CD14-positive monocyte (primary cell): ENCODE measurements at regions not wholly inside any gene's neighbourhood (a gene's known extent, or its start where the extent isn't known, plus 50 kb on each side); places are given as distances from the start of the nearest gene placed in this dataset.

Experiments used
- DNase-seq, 3 donors: peaks; one replicate each; pipeline ENCODE4 v3.0.0-alpha.2; 2011 to 2022
- H2AFZ ChIP-seq: 2 replicates; pipeline ENCODE4 v1.6.0; 2012; ENCODE audit warnings: mild to moderate bottlenecking, low read depth, low read length, inconsistent platforms; ENCODE audit not compliant: insufficient read depth, poor library complexity, severe bottlenecking
- H3K27ac ChIP-seq, 2 donors: 1 replicate in 1 of 2; 2 replicates in 1 of 2; pipeline ENCODE4 v1.5.1; 2012 to 2013; ENCODE audit warnings: low read length in 2 of 2, control low read depth in 1 of 2, inconsistent platforms in 1 of 2, low read depth in 1 of 2, mild to moderate bottlenecking in 1 of 2
- H3K27me3 ChIP-seq, 2 donors: one replicate each; pipeline versions ENCODE4 v1.6.0 to v1.6.1; 2011 to 2013; ENCODE audit warnings: low read length in 2 of 2; ENCODE audit not compliant: control insufficient read depth in 2 of 2, insufficient read depth in 2 of 2
- H3K36me3 ChIP-seq, 2 donors: replicated peaks in 1 of 2; 1 replicate in 1 of 2; 2 replicates in 1 of 2; pipeline versions ENCODE4 v1.5.1 to v1.6.1; 2012 to 2013; ENCODE audit warnings: low read length in 2 of 2, control low read depth in 1 of 2, inconsistent platforms in 1 of 2, mild to moderate bottlenecking in 1 of 2; ENCODE audit not compliant: insufficient read depth in 2 of 2, control insufficient read depth in 1 of 2
- H3K4me1 ChIP-seq, 2 donors: 1 replicate in 1 of 2; 2 replicates in 1 of 2; pipeline versions ENCODE4 v1.5.1 to v1.6.1; 2012 to 2013; ENCODE audit warnings: low read length in 2 of 2, control low read depth in 1 of 2, inconsistent platforms in 1 of 2, mild to moderate bottlenecking in 1 of 2, moderate library complexity in 1 of 2; ENCODE audit not compliant: insufficient read depth in 2 of 2, control insufficient read depth in 1 of 2
- H3K4me2 ChIP-seq: replicated peaks from 2 replicates; pipeline ENCODE3; 2012; ENCODE audit warnings: low read length, moderate library complexity, mild to moderate bottlenecking; ENCODE audit not compliant: poor library complexity, severe bottlenecking; ENCODE audit errors: extremely low read depth
- H3K4me3 ChIP-seq, 3 experiments: fragments of 200-600 bp in 1 of 3; sonication (generic) in 1 of 3; replicated peaks in 1 of 3; 1 replicate in 2 of 3; 2 replicates in 1 of 3; pipeline ENCODE4 v1.5.1; 2011 to 2013; ENCODE audit warnings: low read length in 3 of 3, mild to moderate bottlenecking in 3 of 3, control low read depth in 2 of 3, low read depth in 2 of 3, inconsistent platforms in 1 of 3, moderate library complexity in 1 of 3
- H3K79me2 ChIP-seq: 2 replicates; pipeline ENCODE4 v1.6.0; 2012; ENCODE audit warnings: mild to moderate bottlenecking, control low read depth, inconsistent platforms, low read length, moderate library complexity; ENCODE audit not compliant: insufficient read depth
- H3K9ac ChIP-seq: 2 replicates; pipeline ENCODE4 v1.6.0; 2017; ENCODE audit warnings: low read length, mild to moderate bottlenecking; ENCODE audit not compliant: insufficient read depth, poor library complexity, severe bottlenecking
- H3K9me3 ChIP-seq, 2 donors: replicated peaks in 1 of 2; 1 replicate in 1 of 2; 2 replicates in 1 of 2; pipeline versions ENCODE4 v1.5.1 to v1.6.1; 2012 to 2013; ENCODE audit warnings: low read length in 2 of 2, control low read depth in 1 of 2; ENCODE audit not compliant: control insufficient read depth in 1 of 2, insufficient read depth in 1 of 2
- H4K20me1 ChIP-seq: 2 replicates; pipeline ENCODE4 v1.6.0; 2012; ENCODE audit warnings: mild to moderate bottlenecking, low read length, control low read depth, moderate library complexity; ENCODE audit not compliant: insufficient read depth
- H3K27ac Mint-ChIP-seq, 7 donors: one replicate each; pipeline ENCODE4 v1.8.0; 2020; ENCODE audit warnings: mild to moderate bottlenecking in 7 of 7, mixed read lengths in 7 of 7, moderate library complexity in 6 of 7, inconsistent platforms in 2 of 7
- H3K27me3 Mint-ChIP-seq, 3 donors: one replicate each; pipeline ENCODE4 v1.8.0; 2021 to 2022; ENCODE audit warnings: low read depth in 3 of 3, mild to moderate bottlenecking in 3 of 3, mixed read lengths in 3 of 3, moderate library complexity in 3 of 3, inconsistent platforms in 1 of 3
- H3K36me3 Mint-ChIP-seq, 2 donors: one replicate each; pipeline ENCODE4 v1.8.0; 2020; ENCODE audit warnings: mixed read lengths in 2 of 2, inconsistent platforms in 1 of 2, mild to moderate bottlenecking in 1 of 2
- H3K4me1 Mint-ChIP-seq: one replicate; pipeline ENCODE4 v1.8.0; 2020; ENCODE audit warnings: mild to moderate bottlenecking, mixed read lengths
- H3K4me3 Mint-ChIP-seq, 2 donors: one replicate each; pipeline ENCODE4 v1.8.0; 2020; ENCODE audit warnings: mild to moderate bottlenecking in 2 of 2, mixed read lengths in 2 of 2, moderate library complexity in 1 of 2
- H3K9me3 Mint-ChIP-seq, 7 donors: one replicate each; pipeline ENCODE4 v1.8.0; 2020 to 2022; ENCODE audit warnings: mixed read lengths in 7 of 7, mild to moderate bottlenecking in 6 of 7, moderate library complexity in 6 of 7, inconsistent platforms in 2 of 7
- CTCF ChIP-seq: fragments of 200-600 bp; IDR thresholded peaks from one replicate; pipeline ENCODE4 v1.8.0; 2022; ENCODE audit warnings: antibody characterized with exemption, mild to moderate bottlenecking
- WGBS: methylation state at CpG from one replicate; pipeline ENCODE4 v1.1.5; 2013; ENCODE audit warnings: missing lambda C conversion rate; ENCODE audit not compliant: insufficient coverage; 5-methylcytosine and 5-hydroxymethylcytosine counted together
- intact Hi-C, 2 donors: fragments of 100-400 bp; cut with micrococcal nuclease; formaldehyde crosslinking; loops; one replicate each; pipeline versions ENCODE4 v1.15.0 to v1.15.1; 2023

DNA sequence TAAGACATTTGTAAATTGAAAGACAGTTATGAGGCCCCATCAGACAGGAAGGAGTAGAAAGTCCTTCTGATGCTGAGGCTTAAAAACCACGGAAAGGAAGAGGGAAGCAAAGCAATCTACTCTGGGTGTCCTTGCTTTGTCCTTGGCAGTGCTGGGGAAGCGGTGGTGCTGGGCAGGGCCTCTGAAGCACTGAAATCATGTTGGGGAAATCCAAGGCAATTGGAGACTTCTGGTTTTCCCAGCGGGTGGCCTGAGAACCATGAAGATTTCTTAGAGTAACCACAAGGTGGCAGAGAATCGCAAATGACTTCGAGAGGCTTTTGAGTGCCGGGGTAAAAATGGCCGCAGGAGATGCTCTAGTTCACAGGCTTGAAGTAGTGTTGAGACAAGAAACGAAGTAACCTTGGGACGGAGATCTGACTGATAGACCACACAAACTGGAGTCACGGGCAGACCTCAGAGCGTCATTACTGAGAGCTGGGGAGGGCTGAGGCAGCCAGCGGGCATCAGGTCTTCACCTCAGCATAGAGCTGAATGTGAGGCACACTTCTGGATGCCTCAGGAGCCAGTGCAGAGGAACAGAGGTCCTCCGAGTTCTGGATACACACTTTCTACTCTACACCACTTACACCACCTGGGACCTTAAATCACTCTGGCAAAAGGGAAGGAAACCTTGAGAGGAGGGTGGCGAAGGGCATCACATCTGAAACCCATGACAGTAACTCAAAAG lies 130.7 kb upstream of the GPRIN3 start:
- Mint-ChIP-seq H3K4me3 (no peak overlapping the region), H3K27ac (peak overlapping the region in 3 of 7 donors; percentile 2 to 68 (median 15)), H3K4me1 (peaks cover 13% of the 10 kb centered on the region), H3K9me3 (no peaks in the 10 kb centered on the region), H3K36me3 (no peaks in the 10 kb centered on the region), H3K27me3 (no peaks in the 10 kb centered on the region)
- H3K9ac ChIP-seq, result no peak overlapping the region
- no peak overlapping the region for H3K4me3 ChIP-seq
- no peaks in the 10 kb centered on the region for H3K27me3 ChIP-seq
- peaks cover 0 to 8% of the 10 kb centered on the region in 2 donors for H3K4me1 ChIP-seq
- no peaks in the 10 kb centered on the region for H3K79me2 ChIP-seq
- peak; percentile 68 for TF ChIP-seq CTCF
- H3K27ac ChIP-seq, result peak overlapping the region in 1 of 2 donors; percentile 9
- H2AFZ ChIP-seq, result peak overlapping the region; percentile 41
- intact Hi-C loops, result loop anchor here in 1 of 2 donors (10.0 kb wide), 1 partner anchor 183 kb away; no protein-coding TSS in a partner anchor
- H3K9me3 ChIP-seq, result no peaks in the 10 kb centered on the region
- no peaks in the 10 kb centered on the region for H3K36me3 ChIP-seq
- H4K20me1 ChIP-seq, result no peaks in the 10 kb centered on the region
- H3K4me2 ChIP-seq, result no peak overlapping the region
- 44% methylated on average over 11 of the region's 14 CpGs for WGBS
- DNase-seq, result peak; percentile 38 to 73 (median 49)

- H3K36me3 ChIP-seq, result no peaks in the 10 kb centered on the region
- H3K9ac ChIP-seq, result no peak overlapping the region
- intact Hi-C loops, result loop anchor here (2.0 to 10.0 kb wide), 3 partner anchors 180 to 207 kb away; no protein-coding TSS in a partner anchor
- TF ChIP-seq CTCF, result peak; percentile 80
- H3K4me3 Mint-ChIP-seq, result no peak overlapping the region
- H3K79me2 ChIP-seq, result no peaks in the 10 kb centered on the region
- no peak overlapping the region for H2AFZ ChIP-seq
- no peaks in the 10 kb centered on the region for H3K36me3 Mint-ChIP-seq
- WGBS, result 50% methylated on average over 1 of the region's 3 CpGs
- peaks cover 13% of the 10 kb centered on the region for H3K4me1 Mint-ChIP-seq
- no peaks in the 10 kb centered on the region for H3K9me3 Mint-ChIP-seq
- H3K27me3 Mint-ChIP-seq, result peaks cover 0 to 2% (median 0%) of the 10 kb centered on the region in 3 donors
- H3K4me1 ChIP-seq, result peaks cover 0 to 8% of the 10 kb centered on the region in 2 donors
- no peak overlapping the region for H3K27ac ChIP-seq
- no peaks in the 10 kb centered on the region for H3K9me3 ChIP-seq
- H3K4me3 ChIP-seq, result no peak overlapping the region
- H3K27me3 ChIP-seq, result no peaks in the 10 kb centered on the region
- H3K4me2 ChIP-seq, result no peak overlapping the region
- DNase-seq, result peak; percentile 7 to 39 (median 29)
- H3K27ac Mint-ChIP-seq, result no peak overlapping the region
- no peaks in the 10 kb centered on the region for H4K20me1 ChIP-seq
These were observed 126.9 kb upstream of the GPRIN3 start for GRCh38 chr4:89434364-89434988.
